ENCODE measurements at regions not wholly inside any gene's neighbourhood (a gene's known extent, or its start where the extent isn't known, plus 50 kb on each side); places are given as distances from the start of the nearest gene placed in this dataset.

- TF ChIP-seq CTCF (conservative IDR thresholded peaks at IDR 0.05; ENCODE audit: control insufficient read depth, insufficient read depth, low read depth, low read length), result peak; percentile 68
- peak; percentile 47 for DNase-seq (ENCODE audit: low read depth)
- H3K4me3 ChIP-seq (ENCODE audit: control insufficient read depth, low read depth, low read length), result no peak overlapping the region
These were observed 300.4 kb downstream of the KCNS3 start for GRCh38 chr2:18178736-18179349.

DNA sequence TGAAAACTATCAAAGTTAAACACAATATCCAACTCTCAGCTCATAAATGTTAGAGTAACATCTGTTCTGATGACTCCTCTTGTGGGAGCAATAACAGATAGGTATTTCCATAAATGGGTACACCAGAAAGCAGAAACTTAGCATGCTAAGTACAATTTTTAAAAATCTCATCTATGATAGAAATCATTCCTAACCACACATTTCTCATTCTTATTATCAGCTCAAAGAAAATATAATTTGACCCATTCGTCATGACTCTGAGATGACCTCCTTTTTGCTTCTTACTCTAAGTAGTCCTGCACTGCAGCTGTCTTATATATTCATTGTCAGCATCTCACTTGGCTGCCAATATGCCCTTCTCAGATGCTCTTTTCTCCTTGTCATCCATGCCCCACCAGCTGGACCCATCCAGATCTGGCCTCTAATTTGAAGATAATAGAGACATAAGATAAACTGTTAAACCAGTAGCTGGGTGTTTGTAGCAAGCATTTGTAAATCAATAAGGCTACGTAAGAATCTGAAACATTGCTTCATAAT is 298.3 kb downstream of the KCNS3 start:
- no peak overlapping the region for H3K4me3 ChIP-seq (ENCODE audit: control insufficient read depth, low read depth, low read length)
- no peak for TF ChIP-seq CTCF (conservative IDR thresholded peaks at IDR 0.05; ENCODE audit: control insufficient read depth, insufficient read depth, low read depth, low read length)
- DNase-seq (ENCODE audit: low read depth), result no peak

DNA sequence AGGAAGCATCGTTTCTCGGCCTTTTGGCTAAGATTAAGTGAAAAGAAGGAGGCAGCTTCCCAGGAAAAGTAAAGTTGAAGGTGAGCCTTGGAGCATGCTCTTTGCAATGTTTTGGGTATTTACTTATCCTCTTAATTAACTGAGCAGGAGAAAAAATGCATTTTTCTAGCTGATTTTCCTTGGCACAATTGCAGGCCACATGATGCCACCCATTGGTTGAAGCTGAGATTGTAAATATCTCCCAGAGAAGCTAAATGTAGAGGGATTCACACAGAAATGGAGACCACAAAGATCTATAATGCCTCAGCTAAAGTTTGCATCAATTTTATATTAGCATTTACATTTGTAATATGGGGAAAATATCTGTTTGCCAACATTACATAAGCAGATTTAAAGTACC is 294.1 kb downstream of the KCNS3 start:
- H3K4me3 ChIP-seq (ENCODE audit: control insufficient read depth, low read depth, low read length), result no peak overlapping the region
- TF ChIP-seq CTCF (conservative IDR thresholded peaks at IDR 0.05; ENCODE audit: control insufficient read depth, insufficient read depth, low read depth, low read length), result no peak
- DNase-seq (ENCODE audit: low read depth), result no peak

DNA sequence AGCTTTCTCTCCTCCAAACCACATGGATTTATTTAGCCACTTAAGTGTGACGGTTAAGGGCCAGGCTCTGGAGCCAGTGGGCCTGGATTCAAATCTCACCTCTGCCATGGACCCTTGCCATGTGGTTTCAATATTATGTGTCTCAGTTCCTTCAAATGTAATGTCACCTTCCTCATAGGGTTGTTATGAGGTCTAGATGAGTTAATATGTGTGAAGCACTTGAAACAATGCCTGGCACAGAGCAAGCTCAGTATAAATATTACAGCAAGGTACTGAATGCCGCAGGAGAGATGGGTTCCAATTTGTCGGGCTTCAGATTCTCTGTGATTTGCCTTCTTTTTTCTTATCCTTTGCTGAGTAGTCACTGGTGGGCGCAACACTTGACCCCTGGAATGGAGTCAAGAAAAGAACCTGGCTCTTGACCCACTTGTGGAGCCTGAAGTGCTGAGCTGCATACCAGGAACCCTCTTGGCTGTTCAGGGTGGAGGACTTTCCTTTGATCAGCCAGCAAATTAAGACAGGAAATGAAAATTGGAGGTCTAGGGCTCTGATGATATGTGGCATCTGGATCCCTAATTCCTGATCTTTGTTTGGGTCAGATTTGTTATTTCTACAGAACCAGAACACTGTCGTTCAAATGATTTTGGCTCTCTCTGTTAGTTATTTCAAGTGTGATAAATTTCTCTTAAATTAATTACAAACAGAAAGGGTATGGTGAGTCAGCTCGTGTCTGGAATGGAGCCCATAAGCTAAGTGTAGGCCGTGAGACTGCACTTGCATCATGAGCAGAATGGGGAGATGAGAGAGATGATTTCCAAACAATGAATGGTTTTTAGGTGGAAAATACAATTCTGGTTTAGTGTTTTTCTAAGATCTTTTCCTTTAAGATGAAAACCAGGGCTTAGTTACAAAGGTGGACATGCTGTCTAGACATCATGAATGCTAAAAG is 293.0 kb downstream of the KCNS3 start:
- peak; percentile 70 for DNase-seq (ENCODE audit: low read depth)
- H3K4me3 ChIP-seq (ENCODE audit: control insufficient read depth, low read depth, low read length), result no peak overlapping the region
- TF ChIP-seq CTCF (conservative IDR thresholded peaks at IDR 0.05; ENCODE audit: control insufficient read depth, insufficient read depth, low read depth, low read length), result no peak

- no peak for DNase-seq (ENCODE audit: low read depth)
- no peak for TF ChIP-seq CTCF (conservative IDR thresholded peaks at IDR 0.05; ENCODE audit: control insufficient read depth, insufficient read depth, low read depth, low read length)
- H3K4me3 ChIP-seq (ENCODE audit: control insufficient read depth, low read depth, low read length), result no peak overlapping the region
These were observed 292.2 kb downstream of the KCNS3 start for GRCh38 chr2:18170642-18171041.

DNA sequence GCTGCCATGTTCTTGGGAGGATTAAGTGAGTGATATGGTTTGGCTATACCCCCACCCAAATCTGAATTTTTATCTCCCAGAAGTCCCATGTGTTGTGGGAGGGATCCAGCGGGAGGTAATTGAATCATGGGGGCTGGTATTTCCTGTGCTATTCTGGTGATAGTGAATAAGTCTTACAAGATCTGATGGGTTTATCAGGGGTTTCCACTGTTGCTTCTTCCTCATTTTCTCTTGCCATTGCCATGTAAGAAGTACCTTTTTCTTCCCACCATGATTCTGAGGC is 291.4 kb downstream of the KCNS3 start:
- no peak overlapping the region for H3K4me3 ChIP-seq (ENCODE audit: control insufficient read depth, low read depth, low read length)
- DNase-seq (ENCODE audit: low read depth), result no peak
- no peak for TF ChIP-seq CTCF (conservative IDR thresholded peaks at IDR 0.05; ENCODE audit: control insufficient read depth, insufficient read depth, low read depth, low read length)

Measured in fibroblast of mammary gland (primary cell).